NOMO-1 (cell line): ENCODE measurements at regions not wholly inside any gene's neighbourhood (a gene's known extent, or its start where the extent isn't known, plus 50 kb on each side); places are given as distances from the start of the nearest gene placed in this dataset.
"Not testable (repeated sequence)": the region's sequence is repeated elsewhere in the genome, so short reads cannot be mapped to it uniquely, and the experiment has no call there.

ENCODE experiments used
- DNase-seq, 2 experiments: peaks; one replicate each; lab custom pipeline; 2025; ENCODE audit not compliant: unreplicated experiment in 2 of 2; lab: John Stamatoyannopoulos, UW

- DNase-seq, result no peak
Measured at GRCh38 chr7:156026076-156026600, 213.9 kb upstream of the SHH start.

GRCh38 chr7:156025675-156026074 is 213.4 kb upstream of the SHH start:
- DNase-seq, result no peak

- no peak for DNase-seq
Measured at GRCh38 chr7:156024201-156024600, 211.9 kb upstream of the SHH start.

DNA sequence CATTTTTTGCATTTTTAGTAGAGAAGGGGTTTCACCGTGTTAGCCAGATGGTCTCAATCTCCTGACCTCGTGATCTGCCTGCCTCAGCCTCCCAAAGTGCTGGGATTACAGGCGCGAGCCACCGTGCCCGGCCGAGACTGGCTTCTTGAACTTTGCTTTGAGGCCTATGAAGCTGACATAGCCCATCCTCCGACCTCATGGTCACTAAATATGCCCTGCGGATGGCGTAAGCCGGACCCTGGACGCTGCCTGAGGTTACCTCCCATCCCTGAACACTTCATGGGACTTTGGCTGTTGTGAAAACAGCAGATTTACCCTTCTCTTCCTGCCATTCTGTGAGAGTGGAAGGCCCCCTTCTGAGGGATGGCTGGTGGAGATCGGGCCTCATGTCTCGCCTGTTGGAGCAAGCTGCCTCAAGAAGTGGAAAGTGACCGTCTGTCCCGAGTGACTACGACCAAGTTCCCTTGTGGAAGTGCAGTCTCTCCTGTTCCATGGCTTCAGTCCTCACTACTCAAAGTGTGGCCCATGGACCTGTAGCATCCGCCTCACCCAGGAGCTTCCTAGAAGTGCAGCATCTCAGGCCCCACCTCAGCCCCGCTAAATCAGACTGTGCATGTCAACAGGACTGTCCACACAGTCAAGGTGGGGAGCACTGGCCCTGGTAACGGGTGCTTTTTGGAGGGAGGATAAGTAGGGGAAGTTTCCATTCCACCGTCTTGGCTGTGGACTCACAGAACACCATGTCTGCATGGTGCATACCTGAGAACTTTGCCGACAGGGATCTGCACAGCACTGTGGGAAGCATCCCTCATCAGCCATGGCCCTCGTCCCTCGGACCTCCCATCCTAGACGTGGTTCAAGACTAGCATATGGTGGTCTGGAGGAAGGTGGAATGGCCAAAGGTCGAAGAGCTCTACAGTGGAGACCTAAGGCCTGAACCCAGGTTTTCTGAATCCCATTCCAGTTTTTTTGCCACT is 210.5 kb upstream of the SHH start:
- no peak for DNase-seq

DNA sequence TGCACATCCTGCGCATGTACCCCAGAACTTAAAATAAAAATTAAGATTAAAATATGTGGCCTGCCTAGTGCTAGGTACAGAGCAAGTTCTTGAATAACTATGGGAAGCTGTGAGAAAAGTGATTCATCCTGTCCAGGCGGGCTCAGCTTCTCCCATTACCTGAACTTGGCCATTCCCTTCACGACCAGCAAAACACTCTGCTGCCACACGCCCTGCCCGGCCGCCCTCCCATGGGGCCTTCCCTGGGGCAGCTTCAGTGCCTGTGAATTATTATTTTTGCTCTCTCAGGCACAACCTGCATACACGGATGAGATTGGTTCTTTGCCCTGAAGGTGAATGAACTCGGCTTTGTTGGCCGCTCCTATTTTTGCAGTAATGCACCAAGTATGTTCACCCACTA is 209.2 kb upstream of the SHH start:
- DNase-seq, result no peak

DNA sequence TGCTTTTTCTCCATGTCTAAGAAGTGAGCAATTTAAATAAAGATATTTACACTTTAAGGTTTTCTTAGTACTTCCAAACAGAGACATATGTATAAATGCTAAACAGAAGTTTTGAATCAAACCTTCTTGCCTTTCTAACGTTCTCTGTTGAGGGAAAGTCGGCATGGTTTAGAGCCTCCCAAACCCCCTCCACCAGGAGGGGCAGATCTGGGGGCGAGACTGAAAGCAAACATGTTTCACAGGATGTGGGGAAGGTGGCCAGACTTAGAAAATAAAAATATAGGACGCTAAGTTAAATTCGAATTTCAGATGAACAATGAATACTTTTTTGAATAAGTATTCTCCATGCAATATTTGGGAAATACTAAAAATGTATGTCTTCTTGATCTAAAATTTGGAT is 208.3 kb upstream of the SHH start:
- DNase-seq, result no peak

GRCh38 chr7:156019776-156020565 is 207.7 kb upstream of the SHH start:
- DNase-seq, result no peak

DNA sequence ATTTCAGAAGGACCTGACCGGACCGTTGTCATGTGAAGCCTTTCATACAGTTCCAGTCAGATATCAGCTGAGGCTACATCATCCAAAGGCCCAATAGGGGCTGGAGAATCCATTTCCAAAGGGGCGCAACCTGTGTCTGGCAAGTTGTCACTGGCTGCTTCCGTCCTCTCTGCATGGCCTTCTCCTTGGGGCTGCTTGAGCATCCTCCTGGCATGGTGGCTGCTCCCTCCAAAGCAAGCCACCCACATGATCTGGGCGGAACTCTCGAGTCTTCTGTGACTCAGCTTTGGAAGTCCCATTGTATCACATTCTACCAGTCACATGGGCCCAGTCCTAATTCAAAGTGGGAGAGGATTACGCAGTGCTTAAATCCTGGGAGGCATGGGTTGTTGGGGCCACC is 207.0 kb upstream of the SHH start:
- DNase-seq, result no peak

GRCh38 chr7:156017916-156018700 is 205.8 kb upstream of the SHH start:
- no peak for DNase-seq

DNA sequence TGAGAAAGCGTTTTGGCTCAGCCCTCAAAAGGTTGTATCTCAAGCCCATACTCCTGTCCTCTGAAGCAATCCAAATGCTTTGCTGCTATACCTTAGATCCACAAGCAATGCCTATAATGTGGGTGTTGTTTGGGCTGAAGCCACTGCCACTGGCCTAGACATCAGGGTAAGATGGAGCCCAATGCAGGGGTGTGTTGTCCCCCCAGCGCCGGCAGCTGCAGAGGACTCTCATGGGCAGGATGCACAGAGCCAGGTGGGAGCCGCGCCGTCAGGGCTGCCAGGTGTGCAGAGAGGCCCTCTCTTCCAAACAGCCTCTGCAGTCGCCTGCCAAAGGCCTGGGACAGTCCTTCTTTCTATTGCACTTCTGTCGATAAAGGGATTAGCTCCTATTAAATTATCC is 205.2 kb upstream of the SHH start:
- DNase-seq, result no peak

DNA sequence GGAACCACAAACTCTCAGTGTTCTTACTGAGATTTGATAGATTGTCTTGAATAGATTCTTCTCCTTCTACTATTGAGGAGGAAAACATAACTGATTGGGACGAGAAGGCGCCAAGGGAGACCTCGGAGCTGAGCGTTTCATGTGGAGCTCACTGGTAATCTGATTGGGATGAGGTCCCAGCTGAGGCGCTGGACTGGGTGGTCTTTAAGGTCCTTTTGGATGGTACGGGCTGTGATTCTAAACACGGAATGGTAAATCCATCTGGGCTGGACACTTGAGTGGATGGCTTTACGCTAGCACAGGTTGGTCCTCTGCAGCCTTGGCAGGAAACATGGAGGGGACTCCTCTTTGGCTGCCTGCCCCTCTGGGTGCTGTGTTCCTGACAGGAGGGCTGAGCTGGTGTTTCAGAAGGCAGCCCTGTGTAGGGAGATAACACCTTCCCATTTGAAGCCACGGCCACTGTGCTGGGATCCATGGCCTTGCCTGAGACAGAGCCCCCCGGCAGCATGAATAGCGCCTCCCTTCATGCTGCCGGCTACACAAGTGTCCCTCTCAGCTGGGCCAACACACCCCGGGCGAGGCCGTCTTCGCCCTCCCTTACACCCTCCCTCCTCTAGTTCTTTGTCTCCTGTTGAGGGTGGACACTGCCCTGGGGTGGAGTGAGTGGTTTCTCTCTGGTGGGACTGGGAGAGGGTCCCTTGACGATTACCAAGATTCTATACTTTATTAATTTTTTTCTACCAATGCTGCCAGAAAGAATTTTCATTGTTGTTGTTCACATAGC is 203.2 kb upstream of the SHH start:
- DNase-seq, result no peak

GRCh38 chr7:156014808-156015207 is 202.5 kb upstream of the SHH start:
- no peak for DNase-seq

DNA sequence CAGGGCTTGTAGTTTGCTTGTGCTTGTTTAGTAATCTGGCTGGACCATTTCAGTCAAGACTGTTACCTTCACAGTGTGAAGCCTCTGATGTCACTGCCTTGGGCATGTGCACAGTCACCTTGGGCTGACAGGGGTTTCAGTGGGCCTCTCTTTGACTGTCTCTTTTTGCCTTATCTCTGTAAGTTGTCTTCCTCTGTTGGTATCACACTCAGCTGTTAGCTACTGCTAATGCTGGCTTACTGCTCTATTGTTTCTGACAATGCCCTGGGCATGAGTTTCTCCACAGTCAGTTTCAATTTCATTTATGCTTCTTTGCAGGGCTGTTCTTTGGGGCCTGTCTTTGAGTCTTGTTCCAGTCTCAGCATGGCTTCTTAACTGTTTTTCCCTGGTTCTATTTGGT is 201.9 kb upstream of the SHH start:
- DNase-seq, result no peak

DNA sequence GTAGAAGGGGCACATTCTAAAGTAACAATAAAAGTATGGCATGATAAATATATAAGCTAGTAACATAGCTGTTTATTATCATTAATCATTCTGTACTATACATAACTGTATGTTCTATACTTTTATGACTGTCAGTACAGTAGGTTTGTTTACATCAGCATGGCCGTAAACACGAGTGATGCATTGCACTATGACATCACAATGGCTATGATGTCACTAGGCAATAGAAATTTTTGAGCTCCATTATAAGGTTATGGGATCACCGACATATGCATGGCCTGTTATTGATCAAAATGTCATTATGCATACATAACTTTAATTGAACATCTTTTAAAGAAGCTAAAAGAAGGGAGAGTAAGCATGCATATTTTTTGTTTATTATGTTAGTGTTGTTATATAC is 200.1 kb upstream of the SHH start:
- no peak for DNase-seq

DNA sequence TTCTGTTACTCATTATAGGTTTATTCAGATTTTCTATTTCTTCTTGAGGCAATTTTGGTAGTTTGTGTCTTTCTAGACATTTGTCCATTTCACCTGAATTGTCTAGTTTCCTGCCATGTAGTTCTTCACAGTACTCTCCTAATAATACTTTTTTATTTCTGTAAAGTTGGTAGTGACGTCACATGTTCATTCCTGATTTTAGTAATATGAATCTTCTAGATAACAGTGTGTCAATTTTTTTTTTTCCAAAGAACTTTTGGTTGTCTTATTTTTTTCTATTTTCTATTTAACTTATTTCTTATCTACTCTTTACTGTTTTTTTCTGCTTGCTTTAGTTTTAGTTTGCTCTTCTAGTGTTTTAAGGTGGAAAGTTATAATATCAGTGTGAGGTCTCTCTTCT is 197.3 kb upstream of the SHH start:
- no peak for DNase-seq

GRCh38 chr7:156006876-156007275 is 194.6 kb upstream of the SHH start:
- DNase-seq, result not testable (repeated sequence)

- no peak for DNase-seq
Measured at GRCh38 chr7:156006024-156006423, 193.8 kb upstream of the SHH start.

DNA sequence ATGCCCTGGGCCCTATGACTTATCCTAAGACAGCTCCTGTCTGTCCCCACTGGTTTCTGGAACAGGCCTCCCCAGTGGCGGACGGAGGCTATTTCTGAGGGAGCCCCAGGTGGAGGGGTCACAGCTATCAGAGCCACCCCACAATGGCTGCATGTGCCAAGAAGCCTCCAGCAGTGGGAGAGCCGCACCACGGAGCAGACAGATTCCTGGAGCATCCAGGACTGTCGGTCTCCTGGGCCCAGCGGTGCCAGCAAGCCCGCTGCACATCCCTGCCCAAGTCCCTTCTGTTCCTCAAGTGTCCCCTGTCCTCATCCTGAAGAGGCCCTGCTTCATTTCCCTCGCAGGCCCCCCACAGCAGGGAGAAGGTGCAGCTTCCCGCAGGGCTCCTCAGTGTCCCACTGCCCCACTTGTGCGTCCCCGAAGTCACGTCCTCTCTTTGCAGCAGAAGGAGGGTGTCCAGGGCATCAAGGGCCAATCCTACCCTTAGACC is 193.0 kb upstream of the SHH start:
- DNase-seq, result no peak

GRCh38 chr7:156004265-156005201 is 192.3 kb upstream of the SHH start:
- DNase-seq, result no peak
